H1 (cell line): ENCODE measurements at regions not wholly inside any gene's neighbourhood (a gene's known extent, or its start where the extent isn't known, plus 50 kb on each side); places are given as distances from the start of the nearest gene placed in this dataset.

Source experiments
- CTCF ChIA-PET: fragments of 300-600 bp; sonication (Branson Sonifier 250); formaldehyde crosslinking; loops from one replicate; lab custom pipeline; 2021; ENCODE audit not compliant: partially characterized antibody; lab: Charles Lee
- POLR2A ChIA-PET: fragments of 300-600 bp; sonication (Branson Sonifier 250); formaldehyde crosslinking; loops from one replicate; lab custom pipeline; 2021; ENCODE audit warnings: inconsistent platforms; ENCODE audit not compliant: partially characterized antibody; lab: Charles Lee
- DNase-seq, 2 experiments: peaks; one replicate each; pipeline versions ENCODE4 v3.0.0 to v3.0.0-alpha.2; 2010 to 2022; ENCODE audit warnings: low spot score in 2 of 2, low read depth in 1 of 2, mixed read lengths in 1 of 2
- FAIRE-seq: peaks from 2 replicates; lab custom pipeline; 2011; peaks lifted over from hg19 to GRCh38; lab: Jason Lieb, UNC
- H2AFZ ChIP-seq: 2 replicates; pipeline ENCODE4 v1.8.1; 2012; ENCODE audit warnings: low read length, inconsistent platforms
- H2AK5ac ChIP-seq: 2 replicates; pipeline ENCODE4 v1.6.1; 2013; ENCODE audit warnings: low read depth, low read length
- H2BK120ac ChIP-seq: replicated peaks from 2 replicates; pipeline ENCODE3; 2013; ENCODE audit warnings: low read depth, low read length, inconsistent platforms
- H2BK12ac ChIP-seq: 2 replicates; pipeline ENCODE4 v1.6.1; 2013; ENCODE audit warnings: low read depth, low read length
- H2BK15ac ChIP-seq: 2 replicates; pipeline ENCODE4 v1.6.1; 2013; ENCODE audit warnings: low read length
- H2BK20ac ChIP-seq: 2 replicates; pipeline ENCODE4 v1.6.1; 2013; ENCODE audit warnings: low read length
- H2BK5ac ChIP-seq: 2 replicates; pipeline ENCODE4 v1.6.1; 2013; ENCODE audit warnings: low read depth, low read length
- H3K14ac ChIP-seq: 2 replicates; pipeline ENCODE4 v1.6.1; 2013; ENCODE audit warnings: inconsistent platforms; ENCODE audit not compliant: insufficient read length
- H3K18ac ChIP-seq: 2 replicates; pipeline ENCODE4 v1.6.1; 2013; ENCODE audit warnings: low read length; ENCODE audit errors: extremely low read depth
- H3K23ac ChIP-seq: 2 replicates; pipeline ENCODE4 v1.6.1; 2013; ENCODE audit warnings: inconsistent platforms; ENCODE audit not compliant: insufficient read length
- H3K23me2 ChIP-seq: 2 replicates; pipeline ENCODE4 v1.6.1; 2013; ENCODE audit warnings: low read depth, low read length
- H3K27ac ChIP-seq: 2 replicates; pipeline ENCODE4 v1.6.1; 2011; ENCODE audit warnings: low read depth, low read length, inconsistent platforms
- H3K27me3 ChIP-seq, 4 experiments: replicated peaks in 1 of 4; 1 replicate in 1 of 4; 2 replicates in 3 of 4; pipeline versions ENCODE4 v1.6.1 to v1.8.1; 2011 to 2013; ENCODE audit warnings: low read length in 3 of 4, mild to moderate bottlenecking in 3 of 4, inconsistent platforms in 2 of 4, mixed read lengths in 2 of 4, moderate library complexity in 1 of 4; ENCODE audit not compliant: control insufficient read depth in 3 of 4, insufficient read depth in 3 of 4; ENCODE audit errors: extremely low read depth in 1 of 4
- H3K36me3 ChIP-seq, 4 experiments: 2 replicates each; pipeline versions ENCODE4 v1.6.1 to v1.8.1; 2011 to 2013; ENCODE audit warnings: mild to moderate bottlenecking in 4 of 4, low read length in 3 of 4, moderate library complexity in 2 of 4, control low read depth in 1 of 4, inconsistent platforms in 1 of 4; ENCODE audit not compliant: insufficient read depth in 4 of 4, control insufficient read depth in 2 of 4
- H3K4ac ChIP-seq: replicated peaks from 2 replicates; pipeline ENCODE3; 2013; ENCODE audit warnings: low read length, low read depth, mixed read lengths, inconsistent platforms; ENCODE audit not compliant: insufficient read length
- H3K4me1 ChIP-seq, 4 experiments: replicated peaks in 1 of 4; 1 replicate in 1 of 4; 2 replicates in 3 of 4; pipeline versions ENCODE4 v1.6.1 to v1.8.1; 2011 to 2013; ENCODE audit warnings: low read length in 3 of 4, inconsistent platforms in 2 of 4, mixed read lengths in 1 of 4; ENCODE audit not compliant: insufficient read depth in 4 of 4, control insufficient read depth in 3 of 4
- H3K4me2 ChIP-seq, 2 experiments: 2 replicates each; pipeline versions ENCODE4 v1.6.1 to v1.8.1; 2011 to 2013; ENCODE audit warnings: low read depth in 2 of 2, low read length in 2 of 2, control low read depth in 1 of 2, inconsistent platforms in 1 of 2, mild to moderate bottlenecking in 1 of 2; ENCODE audit not compliant: insufficient read depth in 1 of 2
- H3K4me3 ChIP-seq, 4 experiments: fragments of 200-600, 300-600 bp in 1 of 4; sonication (generic), shearing (Covaris generic), sonication (Bioruptor Twin) in 1 of 4; 2 replicates each; pipeline versions ENCODE4 v1.5.1 to v1.8.1; 2011 to 2016; ENCODE audit warnings: low read length in 4 of 4, low read depth in 3 of 4, control low read depth in 2 of 4, inconsistent platforms in 2 of 4, mild to moderate bottlenecking in 2 of 4, mixed read lengths in 1 of 4, moderate library complexity in 1 of 4; ENCODE audit not compliant: insufficient read depth in 2 of 4; ENCODE audit errors: extremely low read depth in 1 of 4
- H3K56ac ChIP-seq: replicated peaks from 2 replicates; pipeline ENCODE3; 2013; ENCODE audit warnings: low read depth, mild to moderate bottlenecking, mixed read lengths, low read length, inconsistent platforms; ENCODE audit not compliant: insufficient read length
- H3K79me1 ChIP-seq: 2 replicates; pipeline ENCODE4 v1.6.1; 2013; ENCODE audit warnings: low read depth, low read length, control low read depth
- H3K79me2 ChIP-seq, 2 experiments: 2 replicates each; pipeline versions ENCODE4 v1.6.1 to v1.8.1; 2012 to 2013; ENCODE audit warnings: low read length in 2 of 2, mild to moderate bottlenecking in 2 of 2, inconsistent platforms in 1 of 2; ENCODE audit not compliant: insufficient read depth in 2 of 2, control insufficient read depth in 1 of 2
- H3K9ac ChIP-seq, 4 experiments: replicated peaks in 1 of 4; 1 replicate in 1 of 4; 2 replicates in 3 of 4; pipeline versions ENCODE4 v1.6.1 to v1.8.1; 2011 to 2013; ENCODE audit warnings: low read depth in 3 of 4, low read length in 3 of 4, control low read depth in 2 of 4, mild to moderate bottlenecking in 2 of 4, moderate library complexity in 2 of 4, inconsistent platforms in 1 of 4; ENCODE audit errors: extremely low read depth in 1 of 4
- H3K9me3 ChIP-seq, 2 experiments: 2 replicates each; pipeline versions ENCODE4 v1.6.1 to v1.8.1; 2012 to 2013; ENCODE audit warnings: mild to moderate bottlenecking in 2 of 2, moderate library complexity in 2 of 2, control low read depth in 1 of 2, inconsistent platforms in 1 of 2, low read depth in 1 of 2, low read length in 1 of 2, mixed read lengths in 1 of 2; ENCODE audit not compliant: insufficient read depth in 2 of 2
- H4K20me1 ChIP-seq, 2 experiments: replicated peaks in 1 of 2; 2 replicates each; pipeline versions ENCODE3 to v1.8.1; 2011 to 2013; ENCODE audit warnings: inconsistent platforms in 2 of 2, low read length in 2 of 2, mild to moderate bottlenecking in 1 of 2; ENCODE audit not compliant: insufficient read depth in 2 of 2, control insufficient read depth in 1 of 2
- H4K5ac ChIP-seq: 2 replicates; pipeline ENCODE4 v1.6.1; 2013; ENCODE audit warnings: low read length, low read depth, mixed read lengths, inconsistent platforms; ENCODE audit not compliant: insufficient read length
- H4K8ac ChIP-seq: 2 replicates; pipeline ENCODE4 v1.8.0; 2013; ENCODE audit warnings: mild to moderate bottlenecking, moderate library complexity, low read length, inconsistent platforms; ENCODE audit not compliant: insufficient read depth; ENCODE audit errors: extremely low read depth
- H4K91ac ChIP-seq: replicated peaks from 2 replicates; pipeline ENCODE3; 2013; ENCODE audit warnings: low read length, mixed read lengths, inconsistent platforms; ENCODE audit not compliant: insufficient read length
- ATF2 ChIP-seq: IDR thresholded peaks from 2 replicates; pipeline ENCODE4 v1.6.1; 2012; ENCODE audit warnings: low read length, inconsistent platforms
- CTCF ChIP-seq, 3 experiments: IDR thresholded peaks; 1 replicate in 2 of 3; 2 replicates in 1 of 3; pipeline versions ENCODE4 v1.5.1 to v1.6.1; 2011; ENCODE audit warnings: low read length in 3 of 3, mild to moderate bottlenecking in 3 of 3, inconsistent platforms in 2 of 3, low read depth in 1 of 3, moderate library complexity in 1 of 3; ENCODE audit not compliant: insufficient read depth in 1 of 3; ENCODE audit errors: control extremely low read depth in 1 of 3
- KDM5A ChIP-seq: fragments of 200-600 bp; IDR thresholded peaks from 2 replicates; pipeline ENCODE4 v1.7.1; 2012; ENCODE audit warnings: mild to moderate bottlenecking, low read length, inconsistent platforms, mixed read lengths
- MAX ChIP-seq: IDR thresholded peaks from 2 replicates; pipeline ENCODE4 v1.6.1; 2012; ENCODE audit warnings: inconsistent platforms
- POLR2AphosphoS5 ChIP-seq: IDR thresholded peaks from 2 replicates; pipeline ENCODE4 v1.6.1; 2011; ENCODE audit warnings: low read depth, low read length
- RAD21 ChIP-seq, 2 experiments: IDR thresholded peaks in 1 of 2; conservative IDR thresholded peaks in 1 of 2; 2 replicates each; pipeline ENCODE4 v1.6.1; 2011; ENCODE audit warnings: low read depth in 2 of 2, low read length in 2 of 2, improper control_type of control experiment in 1 of 2, inconsistent platforms in 1 of 2, mild to moderate bottlenecking in 1 of 2, moderate library complexity in 1 of 2
- SAP30 ChIP-seq: fragments of 300-600 bp; sonication (generic); IDR thresholded peaks from 2 replicates; pipeline ENCODE4 v1.7.1; 2012; ENCODE audit warnings: low read length, moderate library complexity, mild to moderate bottlenecking, inconsistent platforms; ENCODE audit not compliant: insufficient read depth, insufficient replicate concordance
- USF2 ChIP-seq: IDR thresholded peaks from 2 replicates; pipeline ENCODE4 v1.6.1; 2011; ENCODE audit warnings: low read length, improper control_type of control experiment
- WGBS, 2 experiments: shearing (Covaris generic) in 1 of 2; methylation state at CpG; one replicate each; pipeline versions ENCODE4 v1.1.6 to v1.1.7; 2013 to 2015; ENCODE audit warnings: low lambda C conversion rate in 2 of 2, mixed read lengths in 2 of 2, inconsistent platforms in 1 of 2, low coverage in 1 of 2, missing lambda C conversion rate in 1 of 2; ENCODE audit not compliant: insufficient replicate concordance in 2 of 2, insufficient coverage in 1 of 2, insufficient read length in 1 of 2; ENCODE audit errors: extremely low coverage in 1 of 2, missing lambda C conversion rate in 1 of 2; 5-methylcytosine and 5-hydroxymethylcytosine counted together

- no peak overlapping the region for H2AK5ac ChIP-seq
- no peak overlapping the region for H4K5ac ChIP-seq
- no peak overlapping the region for H3K9ac ChIP-seq
- no peak for FAIRE-seq
- no peak overlapping the region for H2BK120ac ChIP-seq
- H2BK20ac ChIP-seq, result no peak overlapping the region
- H2BK15ac ChIP-seq, result no peak overlapping the region
- H3K36me3 ChIP-seq, result no peaks in the 10 kb centered on the region
- no peaks in the 10 kb centered on the region for H3K79me1 ChIP-seq
- no peak overlapping the region for H4K91ac ChIP-seq
- H3K4me2 ChIP-seq, result no peak overlapping the region
- no peaks in the 10 kb centered on the region for H3K23me2 ChIP-seq
- no peak overlapping the region for H3K27ac ChIP-seq
- no peak for DNase-seq
- H4K20me1 ChIP-seq, result no peaks in the 10 kb centered on the region
- H3K4me3 ChIP-seq, result no peak overlapping the region
- no peak overlapping the region for H2BK5ac ChIP-seq
- CTCF ChIA-PET, result no interaction called here
- no peak overlapping the region for H3K56ac ChIP-seq
- no peak overlapping the region for H2BK12ac ChIP-seq
- WGBS, 2 experiments, result 74% methylated on average over 6 of the region's 6 CpGs; no CpG with 5 or more reads in 1 of the 2 experiments
- H3K9me3 ChIP-seq, result peaks cover 0 to 4% of the 10 kb centered on the region in 2 experiments; a peak in 1 of 4 replicates
- no peak overlapping the region for H3K14ac ChIP-seq
- POLR2A ChIA-PET, result no interaction called here
- H3K4me1 ChIP-seq, result peaks cover 0 to 8% (median 2%) of the 10 kb centered on the region in 4 experiments
- H2AFZ ChIP-seq, result no peak overlapping the region
- no peak overlapping the region for H3K4ac ChIP-seq
- H3K23ac ChIP-seq, result no peak overlapping the region
- H3K79me2 ChIP-seq, result no peaks in the 10 kb centered on the region
- peaks cover 10 to 31% (median 27%) of the 10 kb centered on the region in 4 experiments for H3K27me3 ChIP-seq
- H3K18ac ChIP-seq, result no peak overlapping the region
- H4K8ac ChIP-seq, result no peak overlapping the region
- TF ChIP-seq ATF2 (no peak), MAX (no peak), CTCF (IDR thresholded peaks at IDR 0.05; ENCODE audit: control extremely low read depth in 1 of 3, insufficient read depth in 1 of 3, low read depth in 1 of 3, low read length in 3 of 3) (no peak), SAP30 (no peak), USF2 (no peak), KDM5A (no peak), POLR2AphosphoS5 (no peak), RAD21 (IDR thresholded peaks at IDR 0.05 in 1 of 2, conservative IDR thresholded peaks at IDR 0.05 in 1 of 2; ENCODE audit: low read depth in 2 of 2, low read length in 2 of 2) (no peak)
These were observed 204.1 kb downstream of the TTLL2 start for GRCh38 chr6:167528976-167529375.
